ENCODE measurements at regions not wholly inside any gene's neighbourhood (a gene's known extent, or its start where the extent isn't known, plus 50 kb on each side); places are given as distances from the start of the nearest gene placed in this dataset.

DNA sequence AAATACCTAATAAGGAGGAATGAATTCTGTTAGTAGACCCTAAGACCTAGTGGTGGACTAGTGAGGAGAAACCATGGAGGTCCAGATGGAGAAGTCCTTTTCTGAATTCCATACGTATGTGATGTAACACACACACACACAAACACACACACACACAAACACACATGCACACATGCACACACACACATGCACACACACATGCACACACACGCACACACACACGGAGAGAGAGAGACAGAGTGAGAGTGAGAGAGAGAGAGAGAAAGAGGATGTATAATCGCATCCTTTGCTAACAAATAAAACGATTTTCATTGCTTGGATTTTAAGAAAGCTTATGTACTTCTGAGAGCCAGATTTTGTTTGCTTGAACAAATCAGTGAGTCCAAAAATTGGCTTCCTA is 132.6 kb upstream of the CEP162 start:
- TF ChIP-seq, protein P1, sequence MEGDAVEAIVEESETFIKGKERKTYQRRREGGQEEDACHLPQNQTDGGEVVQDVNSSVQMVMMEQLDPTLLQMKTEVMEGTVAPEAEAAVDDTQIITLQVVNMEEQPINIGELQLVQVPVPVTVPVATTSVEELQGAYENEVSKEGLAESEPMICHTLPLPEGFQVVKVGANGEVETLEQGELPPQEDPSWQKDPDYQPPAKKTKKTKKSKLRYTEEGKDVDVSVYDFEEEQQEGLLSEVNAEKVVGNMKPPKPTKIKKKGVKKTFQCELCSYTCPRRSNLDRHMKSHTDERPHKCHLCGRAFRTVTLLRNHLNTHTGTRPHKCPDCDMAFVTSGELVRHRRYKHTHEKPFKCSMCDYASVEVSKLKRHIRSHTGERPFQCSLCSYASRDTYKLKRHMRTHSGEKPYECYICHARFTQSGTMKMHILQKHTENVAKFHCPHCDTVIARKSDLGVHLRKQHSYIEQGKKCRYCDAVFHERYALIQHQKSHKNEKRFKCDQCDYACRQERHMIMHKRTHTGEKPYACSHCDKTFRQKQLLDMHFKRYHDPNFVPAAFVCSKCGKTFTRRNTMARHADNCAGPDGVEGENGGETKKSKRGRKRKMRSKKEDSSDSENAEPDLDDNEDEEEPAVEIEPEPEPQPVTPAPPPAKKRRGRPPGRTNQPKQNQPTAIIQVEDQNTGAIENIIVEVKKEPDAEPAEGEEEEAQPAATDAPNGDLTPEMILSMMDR (IDR thresholded peaks at IDR 0.05; ENCODE audit: low read depth, low read length), result no peak
- DNase-seq (ENCODE audit: low read depth in 2 of 2), result no peak

DNA sequence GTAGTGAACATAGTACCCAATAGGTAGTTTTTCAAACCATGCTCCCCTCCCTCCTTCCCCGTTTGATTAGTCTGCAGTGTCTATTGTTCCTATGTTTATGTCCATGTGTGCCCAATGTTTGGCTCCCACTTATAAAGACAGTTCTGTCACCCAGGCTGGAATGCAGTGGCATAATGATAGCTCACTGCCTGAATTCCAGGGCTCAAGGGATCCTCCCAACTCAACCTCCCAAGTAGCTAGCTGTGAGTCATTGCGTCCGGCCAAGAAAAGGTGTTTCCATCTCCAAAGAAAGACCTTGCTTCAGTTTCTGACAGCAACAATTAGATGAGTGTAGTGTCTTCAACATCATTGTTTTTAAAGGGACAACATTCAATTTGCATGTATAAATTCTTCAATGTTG is 131.1 kb upstream of the CEP162 start:
- no peak overlapping the region for H3K4me3 ChIP-seq (replicated peaks in 1 of 2; ENCODE audit: low read depth in 2 of 2, low read length in 2 of 2)
- no peak for DNase-seq (ENCODE audit: low read depth in 2 of 2)
- TF ChIP-seq, protein P1 (IDR thresholded peaks at IDR 0.05; ENCODE audit: low read depth, low read length), result no peak

More for the DNA sequence above, 132.6 kb upstream of the CEP162 start:
- no peak overlapping the region for H3K4me3 ChIP-seq (replicated peaks in 1 of 2; ENCODE audit: low read depth in 2 of 2, low read length in 2 of 2)

DNA sequence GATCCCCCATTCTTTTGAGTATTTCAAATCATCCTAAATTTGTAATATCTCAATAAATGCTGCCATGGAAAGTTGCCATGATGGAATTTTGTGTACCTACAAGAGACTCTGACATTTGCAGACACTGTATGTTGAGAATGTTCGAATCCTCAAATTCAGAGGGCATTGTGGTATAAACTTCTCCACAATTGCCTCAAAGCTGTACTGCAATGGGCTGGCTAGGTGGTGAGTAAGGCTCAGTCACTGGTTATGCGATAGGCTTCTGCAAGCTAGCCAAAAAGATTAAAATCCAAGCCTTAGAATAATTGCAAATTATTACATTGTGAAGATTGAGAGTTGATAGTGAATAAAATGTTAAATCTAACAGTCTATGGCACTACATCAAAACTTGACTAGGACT is 130.2 kb upstream of the CEP162 start:
- no peak overlapping the region for H3K4me3 ChIP-seq (replicated peaks in 1 of 2; ENCODE audit: low read depth in 2 of 2, low read length in 2 of 2)

DNA sequence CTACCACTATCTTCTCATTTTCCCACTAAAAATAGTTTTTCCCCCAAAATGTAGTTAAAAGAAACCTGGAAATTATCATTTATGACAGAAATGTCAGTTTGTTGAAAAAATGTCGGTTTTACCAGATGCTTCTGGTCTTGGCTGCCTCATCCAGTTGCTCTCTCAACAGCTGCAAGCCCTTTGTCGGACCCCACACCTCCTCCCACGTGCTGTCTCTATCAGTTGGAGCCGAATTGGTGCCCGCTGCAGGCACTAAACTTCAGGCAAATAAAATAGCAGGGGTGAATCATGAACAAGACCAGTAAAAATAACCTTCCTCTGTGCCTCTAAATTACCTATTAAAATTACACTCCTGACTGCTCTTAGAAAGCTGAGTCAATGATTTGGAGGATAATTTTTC is 129.5 kb upstream of the CEP162 start:
- DNase-seq (ENCODE audit: low read depth in 2 of 2), result peak in 1 of 2 donors; percentile 17
- no peak overlapping the region for H3K4me3 ChIP-seq (replicated peaks in 1 of 2; ENCODE audit: low read depth in 2 of 2, low read length in 2 of 2)

More for the DNA sequence above, 130.2 kb upstream of the CEP162 start:
- TF ChIP-seq, protein P1 (IDR thresholded peaks at IDR 0.05; ENCODE audit: low read depth, low read length), result no peak
- DNase-seq (ENCODE audit: low read depth in 2 of 2), result no peak

DNA sequence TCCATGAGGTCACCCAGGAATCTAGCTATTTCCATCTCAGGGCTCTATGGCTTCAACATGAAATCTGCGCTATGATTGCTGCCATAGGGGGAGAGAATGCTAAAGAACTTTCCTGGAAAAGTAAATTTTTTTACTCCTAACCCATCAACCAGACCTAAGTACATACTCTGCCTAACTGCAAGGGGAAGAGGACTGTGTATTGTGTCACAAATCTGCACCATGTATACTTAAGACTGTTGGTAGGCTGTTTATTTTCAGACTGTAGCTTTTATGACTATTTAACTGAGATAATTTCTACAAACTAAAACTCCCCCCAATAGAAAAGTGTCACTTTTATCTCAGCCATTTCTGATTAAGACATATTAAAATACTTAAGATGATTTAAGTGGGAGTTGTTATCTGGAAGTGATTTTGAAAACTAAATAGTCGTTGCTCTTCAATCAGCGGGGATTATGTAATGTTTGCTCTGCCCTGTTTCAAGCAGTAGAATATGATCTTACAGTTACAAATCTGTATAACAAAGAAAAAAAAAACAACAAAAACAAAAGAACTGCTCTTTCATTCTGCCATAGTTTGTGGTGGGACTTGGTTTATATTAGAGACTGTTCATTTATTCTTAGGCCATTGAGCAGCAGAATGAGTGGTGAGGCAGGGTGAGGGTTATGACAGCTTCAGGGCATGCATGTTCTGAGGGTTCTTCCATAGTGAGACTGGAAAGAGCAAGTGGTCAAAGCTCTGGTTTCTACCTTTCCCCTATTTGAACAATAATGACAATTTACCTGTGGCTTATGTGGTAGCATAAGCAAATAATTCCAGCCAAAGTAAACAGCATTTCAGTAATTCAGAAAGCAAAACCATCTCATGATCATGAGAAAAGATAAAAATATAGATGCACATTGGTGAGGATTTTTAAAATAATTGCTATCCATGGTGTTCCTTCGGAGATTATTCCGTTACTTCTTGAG is 126.3 kb upstream of the CEP162 start:
- H3K4me3 ChIP-seq (replicated peaks in 1 of 2; ENCODE audit: low read depth in 2 of 2, low read length in 2 of 2), result no peak overlapping the region
- DNase-seq (ENCODE audit: low read depth in 2 of 2), result no peak
- TF ChIP-seq, protein P1 (IDR thresholded peaks at IDR 0.05; ENCODE audit: low read depth, low read length), result no peak

More for the DNA sequence above, 129.5 kb upstream of the CEP162 start:
- TF ChIP-seq, protein P1 (IDR thresholded peaks at IDR 0.05; ENCODE audit: low read depth, low read length), result no peak

DNA sequence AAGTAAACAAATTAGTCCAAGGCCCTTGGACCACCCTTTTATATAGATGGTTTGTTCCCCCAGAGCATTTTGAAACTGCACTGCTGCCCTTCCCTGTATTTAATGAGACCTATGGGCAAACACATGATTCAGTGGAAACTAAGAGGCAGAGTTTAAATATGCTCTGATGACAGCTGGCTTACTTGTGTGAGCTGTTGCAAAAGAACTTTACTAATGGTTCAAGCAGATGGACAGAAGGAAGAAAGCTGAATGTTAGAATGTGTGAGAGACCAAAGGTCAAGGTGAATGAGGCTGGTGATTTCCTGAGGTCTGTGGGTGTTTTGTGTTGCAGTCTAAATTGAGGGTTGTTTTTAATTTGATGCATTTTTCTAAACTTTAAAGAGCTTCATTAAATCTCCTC is 123.0 kb upstream of the CEP162 start:
- H3K4me3 ChIP-seq (replicated peaks in 1 of 2; ENCODE audit: low read depth in 2 of 2, low read length in 2 of 2), result no peak overlapping the region
- peak in 1 of 2 donors; percentile 18 for DNase-seq (ENCODE audit: low read depth in 2 of 2)
- TF ChIP-seq, protein P1 (IDR thresholded peaks at IDR 0.05; ENCODE audit: low read depth, low read length), result no peak
